Stimulated activated naive CD4-positive, alpha-beta T cell (primary cell): ENCODE measurements at regions not wholly inside any gene's neighbourhood (a gene's known extent, or its start where the extent isn't known, plus 50 kb on each side); places are given as distances from the start of the nearest gene placed in this dataset.

Source experiments
- DNase-seq, 6 experiments: peaks; one replicate each; lab custom pipeline; 2025; lab: John Stamatoyannopoulos, UW

DNA sequence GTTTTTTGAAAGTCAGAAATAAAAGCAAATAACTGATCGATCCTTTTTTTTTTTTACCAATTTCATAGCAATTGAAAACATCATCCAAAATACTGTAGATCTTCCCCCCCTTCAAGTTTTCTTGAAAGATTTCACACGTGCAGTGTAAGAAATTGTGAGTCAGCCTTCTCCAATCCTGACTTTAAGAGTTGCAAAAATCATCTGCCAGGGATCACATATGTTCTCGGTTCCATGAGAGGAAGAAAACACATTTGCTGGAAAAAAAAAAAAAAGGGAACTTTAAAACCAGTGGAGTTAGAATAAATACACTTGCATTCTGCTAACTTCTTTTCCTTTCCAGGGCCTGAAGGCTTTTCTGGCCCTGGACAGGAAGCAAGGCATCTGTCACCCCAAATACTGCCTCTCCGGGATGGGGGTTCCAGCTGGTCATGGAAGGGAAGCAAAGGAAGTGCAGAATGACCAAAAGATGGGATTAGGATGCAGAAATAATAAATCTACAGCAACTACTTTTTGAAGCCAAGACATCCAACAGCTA, 198.4 kb upstream of the KIAA1217 start:
- DNase-seq: no peak

DNA sequence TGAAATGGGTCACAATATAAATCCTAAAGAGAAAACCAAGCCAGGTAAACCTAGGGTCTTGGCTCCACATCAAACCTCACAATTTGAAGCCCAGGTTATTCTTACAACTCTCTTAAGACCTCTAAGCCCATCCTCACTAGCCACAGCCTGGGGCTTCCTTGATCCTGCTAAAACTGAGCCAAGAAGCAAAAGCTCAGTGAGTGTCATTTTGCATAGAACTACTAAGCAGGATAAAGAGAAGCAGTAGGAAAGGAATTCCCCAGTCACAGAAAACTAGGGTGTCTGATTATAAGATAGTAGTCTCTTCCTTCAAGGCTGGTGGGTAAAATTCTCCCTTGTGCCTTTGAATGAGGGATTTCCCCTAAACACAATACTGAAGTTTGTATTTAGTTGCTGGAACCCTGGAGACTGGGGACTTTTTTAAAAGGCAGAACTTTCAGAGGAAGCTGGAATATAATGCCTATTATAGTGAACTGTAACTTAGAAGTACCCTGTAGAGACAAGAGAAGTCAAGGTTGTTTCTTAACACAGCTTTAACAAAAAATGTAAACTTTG, 196.6 kb upstream of the KIAA1217 start:
- no peak for DNase-seq

DNA sequence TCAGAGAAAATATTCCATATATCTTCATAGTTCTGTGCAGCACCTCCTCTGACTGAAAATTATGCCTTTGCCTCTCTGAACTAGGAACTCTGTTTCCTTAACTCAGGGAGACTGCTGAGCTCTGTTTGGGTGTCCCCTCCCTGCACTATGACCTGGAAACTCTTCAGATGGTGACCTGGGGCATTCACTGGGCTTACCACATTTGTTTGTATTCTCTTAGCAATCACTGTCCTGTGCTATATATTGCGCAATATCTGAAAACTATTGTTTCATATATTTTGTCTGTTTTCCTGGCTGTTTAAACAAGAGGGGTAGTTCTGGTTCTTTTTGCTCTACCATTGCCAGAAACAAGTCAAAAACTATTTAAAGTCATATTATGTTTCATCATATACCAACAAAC, 181.8 kb upstream of the KIAA1217 start:
- DNase-seq: no peak

DNA sequence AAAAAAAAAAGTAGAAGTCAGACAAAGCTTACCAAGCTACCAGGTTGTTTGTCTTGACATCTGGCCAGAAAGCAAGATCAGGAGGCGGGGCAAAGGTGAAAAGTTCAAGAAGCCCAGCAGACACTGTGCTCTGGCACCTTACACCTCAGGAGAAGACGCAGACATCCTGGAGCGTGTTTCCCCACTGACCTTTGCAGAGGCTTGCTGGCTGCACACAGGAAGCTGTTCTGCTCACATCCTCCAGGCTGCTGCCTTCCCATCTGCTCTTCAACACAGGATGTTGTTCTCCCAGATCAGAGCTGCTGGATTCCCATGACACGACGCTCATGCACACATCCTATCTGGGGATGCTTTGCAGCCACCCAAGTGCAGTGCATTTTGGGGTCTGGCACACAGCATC, 174.4 kb upstream of the KIAA1217 start:
- no peak for DNase-seq

DNA sequence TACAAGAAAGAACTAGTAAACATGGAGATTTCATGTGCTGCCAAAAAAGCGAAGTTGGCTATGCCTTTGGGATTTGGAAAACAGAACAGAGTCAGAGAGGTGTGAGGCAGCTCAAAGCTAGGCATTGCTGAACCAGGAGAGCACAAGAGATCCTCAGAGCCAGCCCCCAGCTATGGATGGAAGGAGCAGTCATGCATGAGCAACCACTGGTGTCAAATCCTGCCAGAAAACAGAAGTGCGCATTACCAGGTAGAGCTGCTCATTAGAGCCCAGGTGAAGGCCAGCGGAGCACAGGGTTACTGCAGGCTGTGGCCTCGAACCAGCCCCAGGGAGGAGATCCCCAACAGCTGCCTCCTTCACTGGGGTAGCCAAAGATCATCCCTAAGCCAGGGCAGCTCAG, 173.2 kb upstream of the KIAA1217 start:
- DNase-seq: no peak

DNA sequence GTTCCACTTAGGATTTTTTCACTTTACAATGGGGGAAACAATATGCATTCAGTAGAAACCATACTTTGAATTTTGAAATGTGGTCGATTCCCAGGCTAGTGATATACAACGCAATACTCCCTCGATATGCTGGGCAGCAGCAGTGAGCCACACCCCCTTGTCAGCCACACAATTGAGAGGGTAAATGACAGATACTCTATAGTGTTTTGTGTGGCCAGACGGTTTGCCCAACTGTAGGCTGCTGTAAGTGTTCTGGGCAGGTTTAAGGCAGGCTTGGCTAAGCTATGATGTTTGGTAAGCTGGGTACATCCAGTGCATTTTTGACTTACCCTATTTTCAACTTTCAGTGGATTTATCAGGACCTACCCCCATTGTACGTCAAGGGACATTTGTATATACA, 169.6 kb upstream of the KIAA1217 start:
- DNase-seq: no peak

DNA sequence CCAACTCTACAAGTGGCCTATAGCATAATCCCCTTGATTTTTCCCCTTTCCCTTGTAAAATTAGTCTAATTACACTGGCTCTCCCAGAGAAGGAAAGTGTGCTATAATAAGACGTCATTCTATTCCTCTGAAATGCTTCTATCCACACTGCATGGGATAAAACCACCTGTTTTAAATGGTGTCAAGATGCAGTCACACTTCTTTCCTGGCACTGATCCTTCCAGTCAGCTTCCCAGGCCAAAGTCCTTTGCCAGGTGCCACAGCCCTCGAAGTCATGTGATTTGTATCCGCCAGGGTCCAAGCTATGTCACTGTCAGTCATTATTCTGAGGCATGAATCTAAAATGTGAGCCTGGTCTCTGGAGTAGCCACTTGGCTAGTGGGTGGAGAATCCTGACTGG, 169.0 kb upstream of the KIAA1217 start:
- no peak for DNase-seq

DNA sequence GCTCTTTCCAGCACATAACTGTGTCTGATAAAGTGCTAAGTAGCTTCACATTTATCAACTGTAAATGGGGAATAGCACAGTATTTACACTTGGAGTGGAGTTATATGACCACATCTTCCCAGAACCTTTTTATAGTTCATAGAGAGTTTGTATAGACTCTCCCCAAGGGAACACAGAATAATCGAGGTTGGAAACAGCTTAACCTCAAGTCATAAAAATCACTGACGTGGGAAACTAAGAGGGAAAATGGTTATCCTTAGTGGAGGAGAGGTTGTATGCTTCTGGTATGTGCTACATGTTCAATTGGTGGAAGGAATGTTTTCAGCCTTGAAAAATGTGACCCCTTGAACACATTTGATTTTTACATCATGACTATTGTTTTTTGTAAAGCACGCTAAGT, 167.9 kb upstream of the KIAA1217 start:
- DNase-seq: no peak

DNA sequence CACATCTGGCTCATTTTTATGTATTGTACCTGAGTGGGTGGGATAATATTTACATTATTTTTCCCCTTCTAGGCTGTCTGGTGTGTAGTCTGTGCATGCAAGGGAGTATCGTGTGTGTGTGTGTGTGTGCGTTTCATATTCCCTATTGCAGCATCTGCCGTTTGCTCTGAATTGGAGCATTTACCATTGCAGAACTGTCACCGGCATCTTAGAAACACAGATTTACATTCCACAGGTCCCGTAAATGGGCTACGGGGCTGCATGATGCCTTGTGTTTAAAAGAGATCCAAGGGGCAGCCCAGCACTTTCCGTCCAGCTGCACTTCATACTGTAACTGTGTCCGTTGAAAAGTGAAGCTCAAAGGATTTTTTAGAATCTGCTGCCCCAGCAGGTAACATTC, 167.1 kb upstream of the KIAA1217 start:
- DNase-seq: no peak

DNA sequence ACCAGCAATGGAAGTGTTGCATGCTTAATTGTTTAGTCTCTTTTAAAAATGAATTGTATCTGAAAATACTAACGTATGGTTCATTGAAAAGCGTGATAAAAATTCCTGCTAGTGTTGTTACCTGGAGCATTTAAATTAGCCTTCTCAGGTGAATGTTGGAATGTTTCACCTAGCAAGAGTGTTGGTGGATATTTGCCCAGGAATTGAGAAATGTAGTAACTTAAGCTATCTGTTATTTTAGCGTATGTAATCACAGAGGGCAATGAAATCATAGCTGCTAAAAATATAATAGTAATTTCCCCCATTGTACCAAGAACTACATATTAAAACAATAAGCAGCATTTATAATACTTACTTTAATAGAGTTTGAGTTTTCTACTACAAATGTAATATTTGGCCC, 166.1 kb upstream of the KIAA1217 start:
- DNase-seq: no peak

DNA sequence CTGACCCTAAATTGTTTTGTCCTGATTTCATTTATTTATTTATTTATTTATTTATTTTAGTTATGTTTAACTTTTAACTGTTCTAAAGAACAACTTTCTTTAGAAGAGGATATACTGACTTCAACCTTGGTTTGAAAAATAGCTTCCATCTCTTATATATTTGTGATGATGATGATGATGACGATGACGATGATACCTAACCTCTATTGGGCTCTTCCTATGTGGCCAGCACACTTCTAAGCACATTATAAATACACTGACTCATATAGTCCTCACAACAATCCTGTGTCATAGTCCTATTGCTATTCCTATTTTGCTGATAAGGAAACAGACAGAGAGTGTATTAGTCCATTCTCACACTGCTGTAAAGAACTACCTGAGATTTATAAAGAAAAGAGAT, 162.9 kb upstream of the KIAA1217 start:
- DNase-seq: no peak

DNA sequence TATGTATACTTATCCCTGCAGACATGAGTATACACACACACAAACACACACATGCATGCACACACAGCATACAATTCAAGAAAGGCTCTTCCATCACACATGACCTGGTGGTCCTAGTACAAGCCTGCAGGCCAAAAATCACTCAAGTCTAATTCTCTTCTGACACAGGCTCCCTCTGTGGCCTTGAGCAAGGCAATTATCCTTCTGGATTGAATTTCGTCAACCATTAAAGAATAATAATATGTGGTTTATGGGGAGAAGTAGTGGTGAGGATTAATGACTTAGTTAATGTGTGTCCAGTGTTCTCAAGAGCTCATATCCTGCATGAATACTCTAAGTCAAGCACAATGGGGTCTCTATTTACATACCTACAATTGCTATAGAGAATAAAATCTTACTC, 161.8 kb upstream of the KIAA1217 start:
- no peak for DNase-seq

DNA sequence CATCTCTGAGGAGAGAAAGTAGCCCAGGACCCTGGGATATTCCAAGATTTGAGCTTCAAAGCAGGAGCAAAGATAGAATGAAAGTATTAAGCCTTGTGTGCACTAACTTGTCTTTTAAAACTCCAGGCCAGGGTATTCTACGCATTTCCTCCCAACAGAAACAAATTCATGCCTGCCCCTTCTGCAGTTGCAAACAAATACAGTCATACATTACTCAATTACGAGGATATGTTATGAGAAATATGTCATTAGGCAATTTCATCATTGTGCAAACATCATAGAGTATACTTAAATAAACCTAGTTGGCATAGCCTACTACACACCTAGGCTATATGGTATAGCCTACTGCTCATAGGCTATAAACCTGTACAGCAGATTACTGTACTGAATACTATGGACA, 154.5 kb upstream of the KIAA1217 start:
- DNase-seq: no peak

DNA sequence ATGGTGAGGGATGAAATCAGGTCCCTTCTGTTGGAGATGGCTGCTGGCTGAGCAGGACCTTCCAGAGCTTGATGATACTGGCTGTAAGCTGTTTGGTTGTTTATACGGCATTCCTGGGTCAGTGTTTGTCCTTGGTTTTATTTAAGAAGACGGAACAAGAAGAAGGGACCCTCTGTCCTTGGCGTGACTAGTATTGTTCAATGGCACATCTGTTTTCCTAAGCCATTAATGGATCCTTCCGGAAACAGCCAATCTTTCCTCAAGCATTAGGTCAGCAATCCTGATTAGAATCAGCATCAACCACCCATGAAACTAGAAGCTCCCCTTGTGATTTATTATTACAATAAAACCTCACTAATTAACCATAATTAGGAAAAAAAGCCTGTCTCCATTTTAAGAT, 128.7 kb upstream of the KIAA1217 start:
- DNase-seq: no peak

DNA sequence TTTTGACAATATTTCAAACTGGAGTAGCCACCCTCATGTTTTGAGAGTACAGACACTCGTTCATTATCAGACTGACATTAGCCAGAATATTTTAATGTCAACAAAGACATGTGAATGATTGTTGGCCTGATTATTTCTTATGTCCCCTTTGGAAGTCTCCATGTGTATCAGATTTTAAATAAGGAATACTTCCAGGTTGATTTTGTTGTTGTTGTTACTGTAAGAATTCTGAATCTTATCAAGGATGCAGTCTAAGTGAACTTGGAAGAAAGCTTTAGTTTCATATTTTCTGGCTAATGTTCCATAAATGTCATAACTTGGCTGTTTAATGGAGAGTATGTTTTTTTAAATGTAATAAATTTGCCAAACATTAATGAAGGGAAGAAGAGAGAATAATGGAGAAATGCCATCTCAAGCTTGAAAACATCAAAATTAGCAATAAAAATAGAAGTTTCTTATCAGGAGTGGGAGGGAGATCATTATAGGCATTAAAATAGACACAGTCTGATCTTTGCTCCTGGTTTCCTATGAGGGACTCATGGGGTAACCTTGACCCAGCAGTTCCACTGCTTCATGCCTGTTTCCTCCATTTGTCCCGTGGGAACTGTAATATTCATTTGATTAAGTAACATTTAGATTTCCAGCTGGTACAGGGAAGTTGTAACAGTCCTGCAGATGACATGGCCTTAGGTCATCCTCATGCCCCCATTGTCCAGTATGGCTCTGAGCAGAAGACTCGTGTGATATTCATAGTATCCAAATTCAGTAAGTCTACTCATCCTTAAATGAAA, 122.4 kb upstream of the KIAA1217 start:
- DNase-seq: no peak

DNA sequence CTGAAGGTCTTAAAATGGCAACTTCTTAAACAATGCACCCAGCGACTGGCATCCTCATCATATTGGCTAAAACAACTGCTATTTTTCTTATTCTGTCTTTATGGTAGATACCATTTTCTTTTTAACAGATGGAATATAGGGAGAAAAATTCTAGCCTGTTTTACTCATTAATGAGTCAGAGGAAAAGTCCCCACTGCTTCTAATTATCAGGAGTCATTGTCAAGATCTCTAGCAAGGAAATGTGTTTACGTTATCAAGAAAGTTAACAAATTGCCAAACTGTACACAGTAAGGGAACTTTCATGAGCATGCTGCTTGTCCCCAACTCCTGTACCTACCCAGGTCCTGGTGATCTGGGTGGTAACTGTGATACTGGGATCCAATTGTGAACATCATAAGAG, 117.7 kb upstream of the KIAA1217 start:
- no peak for DNase-seq

DNA sequence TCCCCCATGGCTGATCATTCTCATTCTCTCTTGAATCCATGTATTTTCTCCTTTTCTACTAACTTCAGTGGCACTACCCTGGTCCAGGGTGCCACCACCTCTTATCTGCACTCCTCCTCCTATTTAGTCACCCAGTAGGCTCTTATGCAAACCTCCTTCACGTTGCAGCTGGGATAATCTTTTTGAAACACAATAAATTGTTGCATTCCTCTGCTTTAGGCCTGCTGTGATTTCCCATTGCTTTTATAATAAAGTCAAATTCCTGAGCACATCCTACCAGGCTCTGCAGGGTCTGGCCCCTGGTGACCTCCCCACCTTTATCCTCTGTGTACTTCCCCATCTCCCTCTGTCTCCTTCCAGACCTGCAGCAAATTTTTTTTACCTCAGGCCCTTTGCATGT, 112.7 kb upstream of the KIAA1217 start:
- no peak for DNase-seq

DNA sequence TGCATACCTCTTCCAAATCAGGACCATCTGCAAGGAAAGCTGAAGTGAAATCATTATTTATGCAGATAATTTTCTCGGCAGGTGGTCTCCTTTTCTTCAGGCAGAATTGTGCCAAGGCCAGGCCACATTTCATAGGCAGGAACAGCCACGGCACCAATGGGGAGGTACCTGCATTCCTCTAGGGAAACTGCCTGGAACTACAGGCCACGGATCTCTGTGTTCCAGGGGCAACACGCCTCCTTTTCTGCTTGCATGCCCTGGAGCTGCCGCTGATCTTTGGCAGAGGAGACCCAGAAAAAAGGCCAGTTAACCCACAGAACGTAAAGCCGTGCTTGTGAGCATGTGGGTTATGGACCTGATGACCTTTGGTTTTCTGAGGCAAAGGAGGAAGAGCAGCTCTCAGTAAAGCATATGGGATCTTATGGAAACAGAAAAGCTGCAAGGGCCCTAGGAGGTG, 111.2 kb upstream of the KIAA1217 start:
- no peak for DNase-seq

DNA sequence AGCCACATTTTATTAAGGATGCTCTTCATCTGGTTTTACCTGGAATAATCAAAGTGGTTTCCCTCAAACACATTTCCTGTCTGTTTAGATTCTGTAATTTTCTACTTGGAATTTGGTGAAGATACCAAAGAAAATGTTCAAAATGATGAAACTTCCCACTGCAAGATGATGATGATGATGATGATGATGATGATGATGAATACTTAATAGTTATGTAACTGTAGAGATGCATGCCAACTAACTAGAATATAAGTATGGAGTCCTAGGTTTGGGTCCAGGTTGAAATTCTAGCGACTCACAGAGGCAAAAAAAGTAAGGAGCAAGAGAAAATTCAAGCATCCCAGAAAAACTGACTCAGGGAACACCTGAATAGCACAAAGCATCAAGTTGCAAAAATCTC, 104.0 kb upstream of the KIAA1217 start:
- DNase-seq: no peak

DNA sequence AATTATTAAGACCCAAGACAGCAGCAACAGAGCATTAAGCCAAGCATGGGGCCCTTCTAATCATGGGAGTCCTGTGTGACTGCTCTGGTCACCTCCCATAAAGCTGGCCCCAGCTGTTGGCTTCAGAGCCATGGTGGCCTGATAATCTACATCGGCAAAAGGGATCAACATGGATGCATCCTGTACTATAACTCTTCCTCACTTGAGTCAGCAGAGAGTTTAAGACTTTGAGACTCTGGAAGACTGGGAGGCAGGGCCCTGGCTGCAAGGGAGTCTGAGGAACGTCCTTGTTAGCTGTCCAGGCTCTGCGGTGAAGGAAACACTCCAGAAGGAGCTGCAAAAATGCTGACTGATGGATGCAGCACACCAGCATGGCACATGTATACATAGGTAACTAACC, 95.0 kb upstream of the KIAA1217 start:
- no peak for DNase-seq

DNA sequence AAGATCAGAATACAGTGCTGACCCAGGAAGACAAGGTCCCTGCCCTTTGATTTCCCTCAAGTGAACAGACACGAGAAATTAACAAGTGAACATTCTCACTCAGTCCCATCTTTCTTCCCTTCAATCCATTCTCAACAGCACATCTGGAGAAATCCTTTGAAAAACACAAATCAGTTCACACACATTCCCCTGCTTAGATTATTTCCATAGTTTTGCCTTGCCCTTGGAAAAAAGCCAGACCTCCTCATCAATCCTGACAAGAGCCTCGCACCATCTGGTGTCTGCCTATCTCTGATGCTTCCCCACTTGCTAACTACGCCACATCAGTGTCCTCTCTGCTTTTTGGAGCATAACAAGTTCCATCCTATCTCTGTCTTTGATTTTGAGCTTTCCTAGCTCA, 94.4 kb upstream of the KIAA1217 start:
- DNase-seq: no peak

DNA sequence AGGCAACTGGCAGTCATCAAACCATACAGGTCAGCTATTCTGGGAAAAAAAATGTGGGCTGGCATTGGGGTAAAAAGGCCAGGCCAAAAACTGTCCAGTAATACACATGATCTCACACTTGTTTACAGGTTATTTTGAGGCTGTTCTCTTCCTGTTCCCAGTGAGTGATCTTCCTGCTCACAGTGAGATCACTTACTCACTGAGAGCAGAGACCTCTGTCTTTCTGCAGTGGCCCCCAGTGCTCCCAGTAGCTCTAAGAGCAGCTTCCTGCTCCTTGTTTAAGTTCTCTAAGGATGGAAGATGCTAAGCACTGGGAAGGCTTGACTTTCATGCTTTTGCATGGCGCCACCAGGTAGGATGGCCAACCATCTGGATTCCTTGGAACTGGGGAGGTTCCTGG, 93.5 kb upstream of the KIAA1217 start:
- no peak for DNase-seq

DNA sequence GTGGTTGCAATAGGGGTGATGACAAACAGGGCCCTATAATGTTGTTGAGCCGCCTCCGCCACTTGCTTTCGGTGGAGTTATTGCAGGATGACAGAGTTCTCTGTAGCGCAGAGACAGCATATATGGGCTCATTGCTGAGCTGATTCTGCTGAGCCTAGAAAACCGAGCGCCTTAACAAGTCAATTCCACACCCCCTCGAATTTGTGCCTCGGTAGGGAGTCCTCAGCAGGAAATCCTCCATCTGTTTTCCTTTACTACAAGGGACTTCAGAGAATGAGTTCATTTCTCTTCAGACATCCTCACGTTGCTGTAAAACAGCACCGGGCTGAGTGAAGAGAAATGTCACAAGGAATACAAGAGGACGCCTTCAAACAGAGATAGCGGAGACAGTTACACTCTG, 90.7 kb upstream of the KIAA1217 start:
- DNase-seq: no peak

DNA sequence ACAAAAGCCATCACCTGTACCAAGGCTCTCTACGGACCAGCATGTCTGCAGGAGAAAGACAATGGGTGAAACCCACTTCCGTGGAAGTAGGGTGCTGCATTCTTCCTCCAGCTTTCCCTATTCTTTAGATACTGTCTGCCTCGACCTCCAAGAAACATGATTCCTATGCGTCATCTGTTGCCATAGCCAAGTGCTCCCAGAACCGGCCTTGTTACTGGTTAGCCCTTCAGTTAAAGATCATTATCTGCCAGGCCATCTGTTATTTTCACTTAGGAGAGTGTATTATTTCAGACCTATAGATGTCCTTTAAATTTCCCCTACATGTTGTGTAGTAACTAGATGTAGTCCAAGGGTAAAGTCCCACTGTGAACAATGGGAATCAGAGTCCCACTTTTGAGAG, 89.0 kb upstream of the KIAA1217 start:
- no peak for DNase-seq
